ENCODE measurements at regions not wholly inside any gene's neighbourhood (a gene's known extent, or its start where the extent isn't known, plus 50 kb on each side); places are given as distances from the start of the nearest gene placed in this dataset.
"Not testable (repeated sequence)": the region's sequence is repeated elsewhere in the genome, so short reads cannot be mapped to it uniquely, and the experiment has no call there.

GRCh38 chr14:40265096-40265495 is 832.9 kb upstream of the FBXO33 start:
- DNase-seq (ENCODE audit: low spot score), result no peak
- in situ Hi-C loops (cut with HindIII; ENCODE audit: low sequenced_read_pairs), result no loop called here

- no peak for DNase-seq (ENCODE audit: low spot score)
- in situ Hi-C loops (cut with HindIII; ENCODE audit: low sequenced_read_pairs), result no loop called here
Observed at GRCh38 chr14:40252817-40253447, 820.7 kb upstream of the FBXO33 start.

- DNase-seq (ENCODE audit: low spot score), result no peak
- in situ Hi-C loops (cut with HindIII; ENCODE audit: low sequenced_read_pairs), result no loop called here
Observed at GRCh38 chr14:40248671-40249070, 816.4 kb upstream of the FBXO33 start.

- in situ Hi-C loops (cut with HindIII; ENCODE audit: low sequenced_read_pairs), result no loop called here
- no peak for DNase-seq (ENCODE audit: low spot score)
Observed at GRCh38 chr14:40240245-40240859, 808.1 kb upstream of the FBXO33 start.

- no peak for DNase-seq (ENCODE audit: low spot score)
- in situ Hi-C loops (cut with HindIII; ENCODE audit: low sequenced_read_pairs), result no loop called here
Observed at GRCh38 chr14:40232302-40232701, 800.1 kb upstream of the FBXO33 start.

- in situ Hi-C loops (cut with HindIII; ENCODE audit: low sequenced_read_pairs), result no loop called here
- no peak for DNase-seq (ENCODE audit: low spot score)
Observed at GRCh38 chr14:40229676-40230075, 797.4 kb upstream of the FBXO33 start.

GRCh38 chr14:40222996-40223395 is 790.8 kb upstream of the FBXO33 start:
- in situ Hi-C loops (cut with HindIII; ENCODE audit: low sequenced_read_pairs), result no loop called here

GRCh38 chr14:40221428-40221827 is 789.2 kb upstream of the FBXO33 start:
- in situ Hi-C loops (cut with HindIII; ENCODE audit: low sequenced_read_pairs), result no loop called here
- no peak for DNase-seq (ENCODE audit: low spot score)

More at GRCh38 chr14:40222996-40223395, 790.8 kb upstream of the FBXO33 start:
- DNase-seq (ENCODE audit: low spot score), result no peak

- in situ Hi-C loops (cut with HindIII; ENCODE audit: low sequenced_read_pairs), result no loop called here
- DNase-seq (ENCODE audit: low spot score), result no peak
Observed at GRCh38 chr14:40219032-40219431, 786.8 kb upstream of the FBXO33 start.

GRCh38 chr14:40218282-40218941 is 786.2 kb upstream of the FBXO33 start:
- DNase-seq (ENCODE audit: low spot score), result no peak
- in situ Hi-C loops (cut with HindIII; ENCODE audit: low sequenced_read_pairs), result no loop called here

- in situ Hi-C loops (cut with HindIII; ENCODE audit: low sequenced_read_pairs), result no loop called here
- DNase-seq (ENCODE audit: low spot score), result no peak
Observed at GRCh38 chr14:40216976-40217375, 784.7 kb upstream of the FBXO33 start.

- in situ Hi-C loops (cut with HindIII; ENCODE audit: low sequenced_read_pairs); DNase-seq (ENCODE audit: low spot score): not testable (repeated sequence)
Observed at GRCh38 chr14:40216408-40216807, 784.2 kb upstream of the FBXO33 start.

- in situ Hi-C loops (cut with HindIII; ENCODE audit: low sequenced_read_pairs), result no loop called here
- no peak for DNase-seq (ENCODE audit: low spot score)
Observed at GRCh38 chr14:40213701-40214100, 781.5 kb upstream of the FBXO33 start.

- no peak for DNase-seq (ENCODE audit: low spot score)
- in situ Hi-C loops (cut with HindIII; ENCODE audit: low sequenced_read_pairs), result no loop called here
Observed at GRCh38 chr14:40204441-40205175, 772.4 kb upstream of the FBXO33 start.

- no peak for DNase-seq (ENCODE audit: low spot score)
Observed at GRCh38 chr14:40199101-40199500, 766.9 kb upstream of the FBXO33 start.

GRCh38 chr14:40197344-40197743 is 765.1 kb upstream of the FBXO33 start:
- DNase-seq (ENCODE audit: low spot score), result no peak
- in situ Hi-C loops (cut with HindIII; ENCODE audit: low sequenced_read_pairs), result no loop called here

More at GRCh38 chr14:40199101-40199500, 766.9 kb upstream of the FBXO33 start:
- in situ Hi-C loops (cut with HindIII; ENCODE audit: low sequenced_read_pairs), result no loop called here

GRCh38 chr14:40188006-40188405 is 755.8 kb upstream of the FBXO33 start:
- in situ Hi-C loops (cut with HindIII; ENCODE audit: low sequenced_read_pairs), result no loop called here

GRCh38 chr14:40164083-40164482 is 731.9 kb upstream of the FBXO33 start:
- in situ Hi-C loops (cut with HindIII; ENCODE audit: low sequenced_read_pairs), result no loop called here
- no peak for DNase-seq (ENCODE audit: low spot score)

More at GRCh38 chr14:40188006-40188405, 755.8 kb upstream of the FBXO33 start:
- DNase-seq (ENCODE audit: low spot score), result no peak

- in situ Hi-C loops (cut with HindIII; ENCODE audit: low sequenced_read_pairs), result no loop called here
- no peak for DNase-seq (ENCODE audit: low spot score)
Observed at GRCh38 chr14:40139657-40140056, 707.4 kb upstream of the FBXO33 start.

- in situ Hi-C loops (cut with HindIII; ENCODE audit: low sequenced_read_pairs), result no loop called here
- DNase-seq (ENCODE audit: low spot score), result no peak
Observed at GRCh38 chr14:40133463-40133862, 701.2 kb upstream of the FBXO33 start.

All from G401 (cell line).